A204.1 (cell line): ENCODE measurements at regions not wholly inside any gene's neighbourhood (a gene's known extent, or its start where the extent isn't known, plus 50 kb on each side); places are given as distances from the start of the nearest gene placed in this dataset.

Experiments
- FAIRE-seq: peaks from 2 replicates; lab custom pipeline; 2012; peaks lifted over from hg19 to GRCh38; lab: Jason Lieb, UNC

GRCh38 chr9:107945961-107946360 is 456.4 kb upstream of the KLF4 start:
- no peak for FAIRE-seq

GRCh38 chr9:107945493-107945892 is 455.9 kb upstream of the KLF4 start:
- no peak for FAIRE-seq

- no peak for FAIRE-seq
These were observed 454.8 kb upstream of the KLF4 start for GRCh38 chr9:107944387-107944786.

GRCh38 chr9:107943901-107944300 is 454.3 kb upstream of the KLF4 start:
- no peak for FAIRE-seq

- FAIRE-seq, result no peak
These were observed 453.3 kb upstream of the KLF4 start for GRCh38 chr9:107942856-107943255.

GRCh38 chr9:107942291-107942690 is 452.7 kb upstream of the KLF4 start:
- no peak for FAIRE-seq

GRCh38 chr9:107940616-107941595 is 451.3 kb upstream of the KLF4 start:
- no peak for FAIRE-seq

GRCh38 chr9:107938801-107939386 is 449.3 kb upstream of the KLF4 start:
- no peak for FAIRE-seq

GRCh38 chr9:107935931-107936330 is 446.4 kb upstream of the KLF4 start:
- FAIRE-seq, result no peak

- no peak for FAIRE-seq
These were observed 443.9 kb upstream of the KLF4 start for GRCh38 chr9:107933516-107933915.

- FAIRE-seq, result no peak
These were observed 443.5 kb upstream of the KLF4 start for GRCh38 chr9:107933097-107933496.

GRCh38 chr9:107932601-107933000 is 443.0 kb upstream of the KLF4 start:
- no peak for FAIRE-seq

GRCh38 chr9:107932046-107932445 is 442.5 kb upstream of the KLF4 start:
- no peak for FAIRE-seq

GRCh38 chr9:107931071-107931715 is 441.6 kb upstream of the KLF4 start:
- FAIRE-seq, result no peak

- FAIRE-seq, result no peak
These were observed 439.9 kb upstream of the KLF4 start for GRCh38 chr9:107929443-107929842.

GRCh38 chr9:107928701-107929371 is 439.3 kb upstream of the KLF4 start:
- no peak for FAIRE-seq

- no peak for FAIRE-seq
These were observed 437.7 kb upstream of the KLF4 start for GRCh38 chr9:107927276-107927675.

GRCh38 chr9:107925749-107926297 is 436.3 kb upstream of the KLF4 start:
- no peak for FAIRE-seq

- no peak for FAIRE-seq
These were observed 432.7 kb upstream of the KLF4 start for GRCh38 chr9:107922260-107922659.

- FAIRE-seq, result no peak
These were observed 429.7 kb upstream of the KLF4 start for GRCh38 chr9:107919263-107919662.

GRCh38 chr9:107918749-107919148 is 429.2 kb upstream of the KLF4 start:
- FAIRE-seq, result no peak

- FAIRE-seq, result no peak
These were observed 424.6 kb upstream of the KLF4 start for GRCh38 chr9:107914151-107914550.
